ENCODE measurements at regions not wholly inside any gene's neighbourhood (a gene's known extent, or its start where the extent isn't known, plus 50 kb on each side); places are given as distances from the start of the nearest gene placed in this dataset.

- no peak for DNase-seq
Observed at GRCh38 chr2:6071519-6071918, 379.3 kb downstream of the SOX11 start.

GRCh38 chr2:6072276-6072675 lies 380.1 kb downstream of the SOX11 start:
- no peak for DNase-seq

- no peak for DNase-seq
Observed at GRCh38 chr2:6072768-6073167, 380.6 kb downstream of the SOX11 start.

- no peak for DNase-seq
Observed at GRCh38 chr2:6073191-6074088, 381.3 kb downstream of the SOX11 start.

GRCh38 chr2:6074089-6074643 lies 382.0 kb downstream of the SOX11 start:
- DNase-seq, result no peak

- no peak for DNase-seq
Observed at GRCh38 chr2:6077585-6077984, 385.4 kb downstream of the SOX11 start.

DNA sequence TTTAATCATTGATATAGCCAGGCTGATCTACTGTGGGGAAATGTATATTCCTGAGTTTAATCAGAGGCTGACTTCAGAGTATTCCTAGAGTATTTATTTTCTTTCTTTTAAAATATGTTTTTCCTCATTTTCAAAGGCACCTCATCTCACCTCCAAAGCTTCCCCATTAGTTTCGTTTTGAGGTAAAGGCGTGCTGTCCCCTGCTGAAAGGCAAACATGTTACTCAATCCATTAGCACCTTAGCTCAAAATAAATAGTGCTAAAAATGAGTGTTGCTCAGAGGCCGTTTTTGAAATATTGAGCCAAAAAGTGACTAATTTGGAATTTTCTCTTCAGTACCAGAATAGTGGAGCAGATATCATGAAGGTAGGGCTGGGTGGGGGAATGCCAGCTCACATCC lies 386.2 kb downstream of the SOX11 start:
- no peak for DNase-seq

GRCh38 chr2:6079405-6079804 lies 387.2 kb downstream of the SOX11 start:
- no peak for DNase-seq

DNA sequence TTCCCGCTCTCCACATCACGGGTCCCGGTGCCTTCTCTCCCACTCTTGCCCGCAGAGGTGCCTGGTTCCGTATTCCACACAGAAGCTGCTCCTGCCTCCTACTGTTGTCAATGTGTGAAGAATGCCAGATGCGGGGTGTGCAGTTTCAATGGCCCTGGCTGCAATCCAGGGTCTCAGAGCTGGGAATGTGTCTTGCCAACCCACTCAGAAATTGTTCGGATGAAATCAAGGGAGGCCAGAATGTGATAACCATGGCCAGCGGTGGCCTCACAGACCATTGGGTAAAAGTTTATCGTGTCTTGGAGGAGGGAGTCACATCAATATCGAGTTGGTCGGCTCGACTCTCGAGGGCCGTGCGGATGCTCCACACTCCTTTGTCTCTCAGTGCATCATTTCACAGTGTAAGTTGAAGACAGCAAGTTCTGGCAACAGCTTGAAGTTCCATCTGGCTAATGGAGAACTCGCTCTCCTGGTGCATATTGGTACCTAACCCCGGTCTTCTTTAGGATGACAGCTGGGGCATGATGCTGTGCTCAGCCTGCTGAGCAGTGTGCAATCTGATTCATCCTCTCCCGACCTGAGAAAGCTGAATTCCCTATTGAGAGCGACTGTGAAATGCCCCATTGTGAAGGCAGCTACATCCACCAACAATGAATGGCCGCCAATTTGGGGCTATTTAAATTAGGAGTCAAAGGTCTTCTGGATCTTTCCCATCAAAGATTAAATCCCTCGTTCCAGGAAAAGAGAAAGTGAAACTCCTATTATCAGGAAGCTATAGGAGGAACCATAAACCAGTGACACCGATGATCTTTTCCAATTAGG lies 389.0 kb downstream of the SOX11 start:
- DNase-seq, result no peak

GRCh38 chr2:6081955-6082624 lies 389.9 kb downstream of the SOX11 start:
- no peak for DNase-seq

GRCh38 chr2:6082625-6083018 lies 390.4 kb downstream of the SOX11 start:
- DNase-seq, result no peak

DNA sequence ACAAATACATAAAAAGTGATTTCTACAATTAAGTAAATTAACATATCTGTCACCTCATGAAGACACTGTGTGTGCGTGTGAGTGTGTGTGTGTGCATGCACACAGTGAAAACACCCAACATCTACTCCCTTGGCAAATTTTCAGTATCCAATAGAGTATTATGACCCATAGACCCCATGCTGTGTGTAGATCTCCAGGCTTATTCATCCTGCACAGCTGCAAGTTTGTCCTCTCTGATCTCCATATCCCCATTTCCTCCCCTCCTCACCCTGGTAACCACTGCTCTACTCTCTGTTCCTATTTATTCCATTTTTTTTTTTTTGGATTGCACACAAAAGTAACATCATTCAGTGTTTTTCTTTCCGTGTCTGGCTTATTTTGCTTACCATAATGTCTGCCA lies 391.0 kb downstream of the SOX11 start:
- no peak for DNase-seq

DNA sequence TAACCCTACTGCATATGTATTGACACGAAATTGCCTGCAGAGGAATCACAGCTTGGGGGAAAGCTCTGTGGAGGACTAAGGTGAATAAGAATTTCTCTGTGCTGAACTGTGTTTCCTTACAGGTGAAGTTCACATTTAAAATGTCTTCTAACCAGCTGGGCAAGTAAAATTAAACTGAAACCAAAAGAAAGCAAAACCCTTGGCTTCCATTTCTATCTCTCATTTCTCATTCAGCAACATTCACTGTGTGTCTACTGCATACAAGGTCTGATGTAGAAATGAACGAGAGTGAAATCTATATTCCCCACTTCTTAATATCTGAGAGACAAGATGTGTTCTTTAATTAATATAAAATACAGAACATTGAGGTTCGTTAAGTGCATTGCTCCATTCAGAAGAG lies 397.3 kb downstream of the SOX11 start:
- DNase-seq, result no peak

- DNase-seq, result no peak
Observed at GRCh38 chr2:6103372-6103771, 411.2 kb downstream of the SOX11 start.

DNA sequence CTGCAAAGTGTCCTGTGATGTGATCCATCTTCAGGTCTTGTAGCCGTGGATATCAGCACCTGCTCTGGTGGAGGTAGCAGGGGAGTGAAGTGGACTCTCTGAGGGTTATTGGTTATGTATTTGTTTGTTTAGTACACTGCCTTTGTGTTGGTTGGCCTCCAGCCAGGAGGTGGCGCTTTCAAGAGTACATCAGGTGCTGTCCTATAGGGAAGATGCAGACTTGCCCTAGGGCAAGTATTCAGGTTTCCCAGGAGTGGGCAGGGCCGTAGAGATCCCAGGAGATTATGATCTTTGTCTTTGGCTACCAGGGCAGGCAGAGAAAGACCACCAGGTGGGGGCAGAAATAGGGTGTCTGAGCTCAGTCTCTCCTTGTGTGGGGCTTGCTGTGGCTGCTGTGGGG lies 411.8 kb downstream of the SOX11 start:
- no peak for DNase-seq

GRCh38 chr2:6107290-6107689 lies 415.1 kb downstream of the SOX11 start:
- DNase-seq, result no peak

DNA sequence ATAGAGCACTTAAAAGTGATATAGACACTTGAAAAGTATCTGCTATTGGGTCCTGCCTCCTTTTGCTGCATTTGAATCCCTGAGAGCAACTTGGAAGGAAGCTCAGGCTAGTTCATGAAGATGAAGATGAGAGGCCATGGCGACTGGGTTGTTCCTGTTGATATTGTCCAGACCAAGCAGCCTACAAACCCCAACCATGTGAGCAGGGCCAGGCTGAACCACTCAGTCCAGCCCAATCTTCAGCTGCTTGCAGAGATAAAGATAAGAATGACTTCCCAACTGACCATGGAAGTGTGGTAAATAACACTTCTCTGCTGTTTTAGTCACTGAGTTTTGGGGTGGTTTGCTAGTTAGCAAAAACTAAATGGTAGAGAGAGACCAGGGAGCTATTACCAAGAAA lies 417.6 kb downstream of the SOX11 start:
- DNase-seq, result no peak

DNA sequence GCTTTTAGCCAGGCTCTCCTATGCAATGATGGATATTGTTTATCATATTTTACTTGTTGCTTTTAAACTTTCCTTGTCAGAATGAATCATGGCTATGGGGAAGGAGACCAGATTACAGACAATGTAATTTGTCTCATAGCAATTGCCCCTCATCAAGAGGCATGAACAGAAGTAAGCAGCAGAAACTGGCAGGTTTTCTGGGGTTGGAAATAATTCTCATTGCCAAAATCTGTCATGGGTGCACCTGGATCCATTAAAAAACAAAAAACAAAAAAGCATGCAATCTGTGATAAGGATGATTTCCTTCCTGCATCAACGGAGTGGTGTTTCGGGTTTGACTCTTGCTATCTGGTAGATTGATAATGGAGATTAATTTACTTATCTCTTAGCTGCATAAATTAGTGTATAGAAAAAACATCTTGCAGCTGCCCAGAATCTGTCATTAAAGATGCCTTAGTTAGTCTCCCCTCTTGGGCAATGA lies 419.6 kb downstream of the SOX11 start:
- DNase-seq, result no peak

- DNase-seq, result no peak
Observed at GRCh38 chr2:6113786-6114185, 421.6 kb downstream of the SOX11 start.

- DNase-seq, result no peak
Observed at GRCh38 chr2:6127718-6128117, 435.5 kb downstream of the SOX11 start.

DNA sequence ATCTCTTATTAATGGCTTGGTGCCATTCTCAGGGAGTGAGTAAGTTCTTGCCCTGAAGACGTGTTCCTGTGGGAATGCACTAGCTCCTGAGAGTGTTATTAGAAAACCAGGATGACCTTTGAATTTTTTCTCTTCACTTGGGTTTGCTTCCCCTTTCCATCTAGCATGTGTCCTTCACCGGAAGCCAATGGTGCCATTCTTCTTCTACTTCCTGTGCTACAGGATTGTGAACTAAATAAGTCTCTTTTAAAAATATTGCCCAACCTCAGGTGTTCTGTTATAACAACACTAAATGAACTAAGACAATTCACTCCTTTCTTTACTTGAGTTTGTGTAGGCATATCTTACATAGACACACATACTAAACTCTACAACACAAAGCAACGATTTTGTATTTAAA lies 447.0 kb downstream of the SOX11 start:
- no peak for DNase-seq

DNA sequence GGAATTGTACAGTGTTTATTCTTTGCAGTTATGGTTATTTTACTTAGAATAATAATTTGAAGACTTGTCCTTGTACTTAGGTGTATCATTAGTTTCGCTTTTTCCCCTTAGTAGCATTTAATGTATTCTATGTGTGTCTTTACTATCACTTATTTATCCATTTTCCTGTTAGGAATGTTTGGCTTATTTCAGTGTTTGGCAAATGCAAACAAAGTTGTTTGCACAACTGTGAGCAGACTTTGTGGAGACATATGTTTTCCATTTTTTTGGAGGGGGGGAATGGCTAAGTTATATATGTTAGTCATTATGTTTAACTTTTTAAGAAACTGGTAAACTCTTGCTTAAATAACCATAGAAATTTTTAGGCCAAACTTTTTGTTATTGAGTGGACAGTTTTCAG lies 447.7 kb downstream of the SOX11 start:
- no peak for DNase-seq

DNA sequence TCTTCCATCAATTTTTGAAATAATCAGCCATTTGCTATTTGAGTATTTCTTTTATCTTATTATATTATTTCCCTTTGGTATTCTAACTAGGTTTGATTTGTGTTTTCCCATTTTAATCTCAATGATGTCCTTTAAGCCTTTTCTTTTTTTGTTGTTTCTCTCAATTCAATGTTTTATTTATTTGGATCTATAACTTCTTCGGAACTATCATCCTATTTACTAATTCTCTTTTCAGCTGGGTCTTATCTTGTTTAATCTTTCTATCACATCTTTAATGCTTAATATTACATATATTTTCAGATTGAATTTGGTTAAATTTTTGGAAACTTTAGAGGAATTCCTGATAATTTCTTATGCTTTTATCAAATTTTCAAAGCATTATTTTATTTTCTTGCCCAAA lies 448.3 kb downstream of the SOX11 start:
- DNase-seq, result no peak
